ENCODE measurements at regions not wholly inside any gene's neighbourhood (a gene's known extent, or its start where the extent isn't known, plus 50 kb on each side); places are given as distances from the start of the nearest gene placed in this dataset.

DNA sequence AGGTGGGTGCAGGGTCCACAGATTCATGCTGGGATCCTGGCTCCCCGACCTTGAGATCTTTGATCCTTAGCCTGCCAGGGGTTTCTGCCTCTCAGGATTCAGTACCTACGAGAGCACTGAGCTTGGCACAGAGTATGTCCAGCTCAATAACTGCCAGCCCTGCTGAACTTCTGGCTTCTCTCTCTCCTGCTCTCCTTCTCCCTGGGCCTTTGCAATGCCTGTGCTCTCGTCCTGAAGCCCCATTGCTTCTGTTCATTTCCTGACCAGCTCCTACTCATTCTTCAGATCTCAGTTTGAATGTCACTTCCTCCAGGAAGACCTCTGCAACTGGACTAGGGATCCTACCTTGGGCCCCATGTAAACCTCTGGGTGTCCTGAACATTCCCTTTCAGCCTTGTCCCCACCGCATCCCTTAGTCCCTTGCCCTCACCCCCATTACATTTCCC is 113.8 kb upstream of the HAAO start:
- H3K4me1 ChIP-seq (ENCODE audit: low read depth): peaks cover 22% of the 10 kb centered on the region

DNA sequence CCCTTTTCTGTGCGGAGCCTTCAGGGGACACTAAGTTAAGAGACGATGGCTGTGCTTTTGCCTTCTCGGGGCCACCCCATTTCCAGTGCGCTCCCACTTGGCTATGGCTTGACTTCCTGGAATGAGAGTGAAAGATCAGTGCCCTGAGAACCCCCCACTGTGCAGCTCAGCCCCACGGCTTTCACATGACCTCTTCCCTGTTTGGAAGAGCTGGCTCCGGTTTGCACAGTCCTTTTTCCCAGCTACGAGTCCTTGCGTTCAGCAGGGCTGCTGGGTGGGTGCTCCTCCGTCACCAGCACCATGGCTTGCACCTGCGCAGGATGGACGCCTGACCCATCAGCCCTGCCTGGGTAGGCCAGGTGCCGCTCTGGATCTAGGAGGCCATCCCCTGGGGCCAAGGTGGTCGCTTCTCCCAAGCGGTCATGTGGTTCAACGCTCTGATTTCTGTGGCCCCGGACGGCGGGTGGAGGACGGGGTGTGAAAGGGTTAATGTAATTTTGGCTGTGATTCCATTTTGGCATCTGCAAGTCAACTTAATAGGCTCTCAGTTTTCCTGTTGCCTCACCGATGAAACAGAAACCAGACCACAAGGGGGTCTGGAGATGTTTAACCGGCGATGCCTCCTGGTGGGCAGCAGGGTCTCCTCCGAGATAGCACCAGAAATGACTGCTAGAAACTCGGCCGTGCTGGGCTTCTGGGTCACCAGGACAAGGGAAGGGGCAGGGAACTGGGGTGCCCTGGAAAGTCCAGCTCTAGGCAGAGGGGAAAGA is 113.1 kb upstream of the HAAO start:
- Histone ChIP-seq H3K36me3 (ENCODE audit: low read depth) (no peaks in the 10 kb centered on the region), H3K4me1 (ENCODE audit: low read depth) (peaks cover 22% of the 10 kb centered on the region), H3K9me3 (no peaks in the 10 kb centered on the region), H3K4me3 (no peak overlapping the region)
- ATAC-seq (no peak), DNase-seq (no peak)
- TF ChIP-seq, protein P1, sequence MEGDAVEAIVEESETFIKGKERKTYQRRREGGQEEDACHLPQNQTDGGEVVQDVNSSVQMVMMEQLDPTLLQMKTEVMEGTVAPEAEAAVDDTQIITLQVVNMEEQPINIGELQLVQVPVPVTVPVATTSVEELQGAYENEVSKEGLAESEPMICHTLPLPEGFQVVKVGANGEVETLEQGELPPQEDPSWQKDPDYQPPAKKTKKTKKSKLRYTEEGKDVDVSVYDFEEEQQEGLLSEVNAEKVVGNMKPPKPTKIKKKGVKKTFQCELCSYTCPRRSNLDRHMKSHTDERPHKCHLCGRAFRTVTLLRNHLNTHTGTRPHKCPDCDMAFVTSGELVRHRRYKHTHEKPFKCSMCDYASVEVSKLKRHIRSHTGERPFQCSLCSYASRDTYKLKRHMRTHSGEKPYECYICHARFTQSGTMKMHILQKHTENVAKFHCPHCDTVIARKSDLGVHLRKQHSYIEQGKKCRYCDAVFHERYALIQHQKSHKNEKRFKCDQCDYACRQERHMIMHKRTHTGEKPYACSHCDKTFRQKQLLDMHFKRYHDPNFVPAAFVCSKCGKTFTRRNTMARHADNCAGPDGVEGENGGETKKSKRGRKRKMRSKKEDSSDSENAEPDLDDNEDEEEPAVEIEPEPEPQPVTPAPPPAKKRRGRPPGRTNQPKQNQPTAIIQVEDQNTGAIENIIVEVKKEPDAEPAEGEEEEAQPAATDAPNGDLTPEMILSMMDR (IDR thresholded peaks at IDR 0.05): no peak
- intact Hi-C loops (cut with DNase I, micrococcal nuclease): no loop called here

More for the DNA sequence above, 113.8 kb upstream of the HAAO start:
- Histone ChIP-seq H3K36me3 (ENCODE audit: low read depth) (no peaks in the 10 kb centered on the region), H3K4me3 (no peak overlapping the region), H3K9me3 (no peaks in the 10 kb centered on the region)
- TF ChIP-seq, protein P1 (IDR thresholded peaks at IDR 0.05): no peak
- intact Hi-C loops (cut with DNase I, micrococcal nuclease): no loop called here
- DNase-seq: no peak
- no peak for ATAC-seq

DNA sequence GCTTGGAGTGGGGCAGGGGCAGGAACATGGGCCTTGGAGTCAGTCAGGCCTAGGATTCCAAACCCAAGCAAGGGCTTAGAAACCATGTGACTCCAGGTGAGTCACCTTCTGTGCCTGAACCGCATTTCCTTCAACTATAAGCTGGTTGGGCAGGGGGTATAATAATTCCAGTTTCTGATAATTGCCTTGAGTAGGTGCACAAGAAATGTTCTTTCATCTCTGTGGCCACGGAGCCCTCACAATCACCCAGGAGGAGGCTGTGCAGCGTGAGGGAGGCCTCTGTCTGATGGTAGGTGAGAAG is 112.1 kb upstream of the HAAO start:
- Histone ChIP-seq H3K36me3 (ENCODE audit: low read depth) (no peaks in the 10 kb centered on the region), H3K4me1 (ENCODE audit: low read depth) (peaks cover 22% of the 10 kb centered on the region), H3K9me3 (no peaks in the 10 kb centered on the region), H3K4me3 (no peak overlapping the region)
- ATAC-seq (no peak), DNase-seq (no peak)
- intact Hi-C loops (cut with DNase I, micrococcal nuclease): no loop called here
- TF ChIP-seq, protein P1 (IDR thresholded peaks at IDR 0.05): no peak

DNA sequence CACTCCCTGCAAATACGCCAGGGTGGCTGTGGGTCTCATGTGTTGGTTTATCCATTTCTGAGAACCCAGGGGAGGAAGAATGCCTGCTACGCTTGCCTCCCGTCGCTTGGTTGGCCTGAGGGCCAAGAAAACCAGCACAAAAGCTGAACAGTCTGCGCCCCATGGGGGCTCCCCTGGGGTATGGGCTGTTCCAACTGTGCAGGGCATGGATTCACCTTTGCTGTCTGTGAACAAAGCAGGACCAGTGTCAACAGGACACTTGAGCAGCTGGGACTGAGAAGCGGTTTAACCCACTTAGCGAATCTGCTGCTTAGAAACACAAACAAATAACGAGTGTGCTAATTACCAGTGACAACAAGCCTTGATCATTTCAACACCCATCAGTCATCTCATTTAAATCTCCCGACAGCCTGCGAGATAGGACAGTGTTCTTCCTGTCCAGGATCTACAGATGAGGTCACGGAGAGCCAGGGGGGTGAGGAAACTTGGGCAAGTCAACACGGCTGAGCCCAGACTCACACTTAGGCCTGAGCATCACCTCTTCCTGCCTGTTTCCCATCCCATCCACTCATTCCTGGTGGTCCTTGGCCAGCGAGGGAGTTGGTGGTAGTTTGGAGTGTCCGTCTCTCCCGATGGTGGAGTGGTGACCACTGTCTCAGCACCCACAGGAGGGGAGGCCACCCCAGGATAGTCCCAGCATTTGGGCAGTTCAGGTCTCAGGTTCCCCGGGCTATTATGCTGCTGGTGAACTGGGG is 111.6 kb upstream of the HAAO start:
- peaks cover 22% of the 10 kb centered on the region for H3K4me1 ChIP-seq (ENCODE audit: low read depth)
- no peaks in the 10 kb centered on the region for H3K9me3 ChIP-seq
- H3K36me3 ChIP-seq (ENCODE audit: low read depth): no peaks in the 10 kb centered on the region
- intact Hi-C loops (cut with DNase I, micrococcal nuclease): no loop called here
- TF ChIP-seq, protein P1 (IDR thresholded peaks at IDR 0.05): no peak
- ATAC-seq (no peak), DNase-seq (no peak)
- H3K4me3 ChIP-seq: no peak overlapping the region

DNA sequence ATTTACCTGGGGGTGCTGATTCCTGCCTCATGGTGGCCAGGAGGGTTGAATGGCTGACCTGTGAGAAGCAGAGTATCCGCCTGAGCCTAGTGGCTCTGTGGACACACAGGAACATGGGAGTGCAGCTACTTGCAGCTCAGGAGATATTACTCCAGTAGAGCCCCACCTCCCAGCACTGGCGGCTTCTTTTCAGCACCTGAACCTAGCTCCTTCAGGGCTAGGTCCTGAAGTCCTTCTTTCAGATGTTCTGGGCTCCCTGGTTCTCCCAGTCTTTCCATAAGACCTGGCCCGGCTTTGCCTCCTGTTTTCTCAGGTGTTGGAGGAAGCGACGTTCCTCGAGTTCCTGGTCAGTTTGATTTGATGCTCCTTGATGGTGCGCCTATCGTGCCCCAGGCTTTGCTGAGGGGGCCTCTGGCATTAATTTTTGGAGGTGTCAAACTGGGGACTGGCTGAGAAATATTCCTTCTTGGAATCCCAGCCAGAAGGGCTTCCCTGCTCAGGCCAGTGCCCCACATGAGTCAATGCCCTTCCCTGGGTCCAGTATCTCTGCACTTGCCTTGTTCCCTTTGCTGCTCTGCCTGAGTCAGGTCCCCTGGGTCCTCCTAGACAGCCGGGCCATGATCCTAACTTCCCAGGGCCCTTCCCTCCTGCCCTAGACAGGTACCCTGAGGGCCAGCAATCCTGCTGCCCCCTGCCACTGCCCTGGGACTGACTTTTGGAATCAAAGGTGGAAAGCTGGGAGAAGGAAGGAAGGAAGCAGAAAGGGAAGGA is 110.7 kb upstream of the HAAO start:
- Histone ChIP-seq H3K9me3 (no peaks in the 10 kb centered on the region), H3K4me3 (no peak overlapping the region), H3K36me3 (ENCODE audit: low read depth) (no peaks in the 10 kb centered on the region), H3K4me1 (ENCODE audit: low read depth) (peaks cover 22% of the 10 kb centered on the region)
- DNase-seq (no peak), ATAC-seq (no peak)
- TF ChIP-seq, protein P1 (IDR thresholded peaks at IDR 0.05): no peak
- intact Hi-C loops (cut with DNase I, micrococcal nuclease): no loop called here
